GM21619 (cell line): ENCODE measurements at regions not wholly inside any gene's neighbourhood (a gene's known extent, or its start where the extent isn't known, plus 50 kb on each side); places are given as distances from the start of the nearest gene placed in this dataset.
A peak's percentile ranks its signal among the peaks of the same experiment; 100 is the strongest.
"Not testable (repeated sequence)": the region's sequence is repeated elsewhere in the genome, so short reads cannot be mapped to it uniquely, and the experiment has no call there.

Experiments used
- ATAC-seq: cut with Tn5 transposase; IDR thresholded peaks from one replicate; pipeline ENCODE4 v1.9.1; 2021; ENCODE audit not compliant: unreplicated experiment

DNA sequence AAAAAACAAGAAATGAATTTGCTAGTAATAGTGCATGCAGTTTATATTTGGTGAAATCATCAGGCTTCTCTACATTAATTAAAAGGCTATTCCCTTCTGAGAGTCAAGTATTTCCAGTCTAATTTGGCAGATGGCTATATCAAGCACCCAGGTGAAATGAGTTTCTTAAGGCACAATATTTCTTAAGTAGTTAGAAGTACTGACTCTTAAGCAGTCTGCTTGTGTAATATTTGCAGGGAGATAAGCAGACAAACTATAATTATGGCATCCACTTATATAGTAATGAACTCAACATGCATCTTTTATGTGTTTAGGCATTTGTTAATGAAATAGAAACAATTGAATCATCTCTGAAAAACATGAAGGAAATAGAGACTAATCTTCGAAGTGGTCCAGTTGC is 189.2 kb downstream of the UTRN start:
- no peak for ATAC-seq

DNA sequence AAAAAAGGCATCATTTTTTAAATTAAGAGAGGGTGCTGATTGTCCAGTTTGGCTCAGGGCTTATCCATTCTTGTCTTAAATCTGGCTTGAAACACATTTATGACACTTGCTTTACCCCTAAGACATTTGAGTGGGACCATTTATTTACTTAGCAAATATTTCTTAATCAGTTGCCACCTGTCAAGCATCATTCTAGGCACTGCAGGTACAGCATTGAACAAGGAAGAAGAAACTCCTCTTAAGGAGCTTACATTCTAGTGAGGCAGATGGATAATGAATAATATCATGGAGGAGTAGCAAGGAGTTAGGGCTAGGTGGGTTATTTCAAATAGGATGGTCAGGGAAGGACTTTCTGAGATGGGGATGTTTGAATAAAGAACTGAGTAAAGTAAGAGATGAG is 189.8 kb downstream of the UTRN start:
- ATAC-seq, result no peak

DNA sequence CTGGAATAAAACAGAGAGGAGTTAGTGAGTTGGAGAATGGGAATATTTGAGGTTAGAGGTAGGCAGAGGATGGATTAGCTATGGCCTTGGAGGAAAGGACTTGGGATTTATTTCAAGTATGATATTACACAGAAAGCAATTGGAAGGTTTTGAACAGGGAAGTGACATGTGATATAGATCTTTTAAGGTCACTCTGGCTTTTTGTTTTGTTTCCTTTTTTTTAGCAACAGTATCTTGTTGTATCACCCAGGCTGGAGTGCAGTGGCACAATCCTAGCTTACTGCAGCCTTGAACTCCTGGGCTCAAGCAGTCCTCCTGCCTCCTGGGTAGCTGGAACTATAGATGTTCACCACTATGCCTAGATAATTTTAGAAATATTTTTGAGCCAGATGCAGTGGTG is 190.3 kb downstream of the UTRN start:
- no peak for ATAC-seq

DNA sequence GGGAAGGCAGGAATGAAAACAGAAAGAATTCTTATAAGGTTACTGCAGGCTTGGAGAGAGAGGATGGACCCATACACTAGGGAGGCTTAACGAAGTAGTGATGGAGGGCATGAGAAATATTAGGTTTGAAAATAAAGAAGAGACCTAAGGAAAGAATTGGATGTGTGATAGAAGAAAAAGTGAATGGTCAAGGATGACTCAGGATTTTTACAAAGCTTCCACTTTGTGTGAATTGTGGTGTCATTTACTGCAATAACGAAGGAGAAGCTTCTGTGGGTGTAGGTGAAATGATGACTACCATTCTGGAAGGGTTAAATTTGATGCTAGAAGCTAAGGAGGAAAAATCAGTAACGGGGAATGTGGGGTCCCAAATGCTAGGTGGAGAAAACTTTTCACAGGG is 191.2 kb downstream of the UTRN start:
- no peak for ATAC-seq

DNA sequence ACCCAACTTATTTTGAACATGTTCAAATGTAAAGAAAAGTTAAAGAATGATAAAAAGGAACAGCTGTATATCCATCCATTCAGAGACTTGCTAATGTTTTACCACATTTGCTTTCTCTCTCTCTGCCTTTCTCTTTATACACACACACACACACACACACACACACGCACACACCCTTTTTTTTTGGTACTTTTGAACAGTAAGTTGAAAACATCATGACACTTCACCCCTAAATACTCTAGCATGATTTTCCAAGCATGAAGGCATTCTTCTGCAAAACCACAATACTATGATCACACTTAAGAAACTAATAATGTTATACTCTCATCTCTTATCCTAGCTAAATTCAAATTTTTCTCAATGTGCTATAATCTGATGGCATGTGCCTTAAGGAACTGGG is 192.3 kb downstream of the UTRN start:
- no peak for ATAC-seq

DNA sequence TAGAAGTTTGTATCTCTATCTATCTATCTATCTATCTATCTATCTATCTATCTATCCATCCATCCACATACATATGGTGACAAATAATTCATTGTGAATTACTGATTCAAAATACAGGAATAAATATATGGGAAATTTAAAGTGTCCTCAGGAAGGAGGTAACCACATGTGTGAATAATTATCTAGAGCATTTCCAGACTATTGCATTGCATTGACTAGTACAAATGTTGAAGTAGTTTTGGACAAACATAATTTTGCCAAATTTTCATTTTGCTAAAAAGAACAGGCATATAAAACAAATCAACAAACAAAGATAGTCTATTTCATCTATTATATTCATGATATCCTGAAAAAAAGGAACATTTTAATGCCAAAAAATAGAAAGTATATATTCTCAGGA is 192.7 kb downstream of the UTRN start:
- ATAC-seq, result no peak

DNA sequence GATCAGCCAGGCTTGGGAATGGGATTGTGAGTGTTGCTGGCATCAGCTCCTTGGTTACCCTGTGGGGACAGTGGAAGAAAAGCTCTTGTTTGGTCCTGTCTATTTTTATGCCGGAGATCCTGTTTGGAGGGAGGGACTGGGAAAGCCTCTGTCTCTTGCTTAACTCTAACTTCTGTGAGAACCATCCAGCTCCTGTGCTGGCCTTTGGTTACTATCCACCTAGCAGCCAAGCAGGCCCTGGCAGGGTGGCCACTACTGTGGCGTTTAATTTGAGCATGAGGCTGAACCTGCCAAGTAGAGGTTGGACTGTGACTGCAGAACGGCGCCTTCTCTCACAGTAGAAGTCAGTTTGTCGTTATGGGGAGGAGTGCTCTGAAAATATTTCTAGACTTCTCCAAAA is 193.3 kb downstream of the UTRN start:
- ATAC-seq, result no peak

DNA sequence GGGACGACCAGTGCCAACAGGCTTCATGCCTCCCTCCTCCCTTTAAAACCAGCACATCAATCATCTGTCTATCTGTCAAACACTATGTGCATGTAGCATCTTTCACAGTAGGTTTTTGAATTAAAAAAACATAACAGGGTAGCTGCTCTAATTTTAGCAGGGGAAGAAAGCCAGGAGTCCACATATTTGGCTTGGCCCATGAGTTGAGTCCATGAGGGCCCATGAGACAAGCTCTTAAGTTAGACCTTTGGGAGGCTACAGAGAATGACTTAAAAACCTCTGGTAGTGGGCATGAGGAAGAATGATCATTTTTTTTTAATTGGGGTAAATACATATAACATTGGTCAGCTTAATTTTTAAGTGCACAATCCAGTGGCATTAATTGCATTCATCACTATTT is 194.9 kb downstream of the UTRN start:
- no peak for ATAC-seq

DNA sequence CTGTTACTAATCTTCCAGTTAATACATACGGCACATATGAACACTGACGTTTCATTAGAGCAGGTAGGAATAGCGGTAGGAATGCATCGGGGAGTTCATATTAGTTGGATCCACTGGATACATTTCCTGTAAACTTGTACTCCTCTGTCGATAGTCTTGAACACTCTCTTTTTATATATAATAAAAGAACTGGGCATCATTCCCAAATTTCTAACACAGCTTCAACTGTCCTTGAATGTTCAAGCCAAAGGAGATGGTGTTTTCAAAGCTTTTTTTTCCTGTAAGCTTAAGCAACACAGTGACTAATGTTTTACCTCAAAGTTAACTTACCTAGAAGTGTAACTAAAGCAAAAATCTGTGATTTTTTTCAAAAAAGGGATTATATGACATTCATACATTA is 195.3 kb downstream of the UTRN start:
- ATAC-seq, result no peak

DNA sequence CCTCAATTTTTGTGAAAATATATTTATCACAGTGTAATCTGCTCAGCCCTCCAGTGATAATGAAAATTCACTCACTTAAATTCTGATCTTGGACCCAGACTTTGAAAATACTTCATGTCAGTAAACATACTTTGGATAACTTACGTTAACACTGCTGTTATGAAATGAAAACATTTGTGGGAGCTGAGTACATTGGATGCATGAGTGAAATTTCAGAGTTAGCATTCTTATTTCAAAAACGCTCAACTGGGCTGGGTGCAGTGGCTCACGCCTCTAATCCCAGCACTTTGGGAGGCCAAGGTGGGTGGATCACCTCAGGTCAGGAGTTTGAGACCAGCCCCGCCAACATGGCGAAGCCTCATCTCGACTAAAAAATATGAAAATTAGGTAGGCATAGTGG is 196.4 kb downstream of the UTRN start:
- ATAC-seq, result no peak

DNA sequence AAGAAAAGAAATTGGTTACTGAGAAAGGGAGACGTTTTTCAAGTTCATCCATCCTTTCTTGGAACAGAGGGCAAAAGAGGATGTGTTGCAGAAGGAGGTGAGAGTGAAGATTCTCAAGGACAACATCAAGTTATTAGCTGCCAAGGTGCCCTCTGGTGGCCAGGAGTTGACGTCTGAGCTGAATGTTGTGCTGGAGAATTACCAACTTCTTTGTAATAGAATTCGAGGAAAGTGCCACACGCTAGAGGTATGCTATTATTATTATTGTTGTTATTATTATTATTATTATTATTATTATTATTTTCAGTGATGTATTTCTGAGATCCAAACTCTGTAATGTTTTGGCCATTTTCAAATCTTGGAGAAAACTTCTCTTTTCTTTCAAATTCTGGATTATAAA is 197.0 kb downstream of the UTRN start:
- ATAC-seq, result peak; percentile 83

DNA sequence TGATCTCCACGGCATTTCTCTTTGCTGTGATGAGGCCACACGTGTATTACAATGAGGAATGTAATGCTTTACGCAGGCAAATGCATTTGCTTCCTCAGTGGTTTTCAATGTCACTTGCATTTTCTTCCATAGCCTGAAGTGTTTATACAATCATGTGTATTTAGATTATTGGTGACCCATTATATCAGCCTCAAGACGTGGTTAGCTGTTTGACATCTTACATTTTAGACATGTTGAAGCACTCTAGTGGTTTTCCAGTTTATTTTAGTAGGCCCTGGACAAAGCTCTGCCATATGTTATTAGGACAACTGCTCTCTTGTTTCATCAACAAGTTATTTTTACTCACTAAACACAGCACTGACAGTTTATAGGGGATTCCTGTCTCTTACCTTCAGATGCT is 200.4 kb downstream of the UTRN start:
- ATAC-seq, result no peak

DNA sequence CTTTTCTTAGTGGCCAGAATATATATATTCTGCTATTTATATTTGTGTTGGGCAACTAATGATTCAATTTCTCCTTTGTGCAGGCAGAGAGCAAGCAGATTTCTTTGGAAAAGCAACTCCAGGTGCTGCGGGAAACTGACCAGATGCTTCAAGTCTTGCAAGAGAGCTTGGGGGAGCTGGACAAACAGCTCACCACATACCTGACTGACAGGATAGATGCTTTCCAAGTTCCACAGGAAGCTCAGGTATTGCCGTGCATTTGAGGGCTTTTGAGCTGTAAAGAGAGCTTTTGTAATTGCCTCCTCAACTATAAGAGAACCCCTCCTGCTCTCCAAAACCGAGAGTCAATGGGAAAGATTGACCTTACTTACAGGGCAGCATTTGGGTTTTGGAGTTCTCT is 203.5 kb downstream of the UTRN start:
- no peak for ATAC-seq

DNA sequence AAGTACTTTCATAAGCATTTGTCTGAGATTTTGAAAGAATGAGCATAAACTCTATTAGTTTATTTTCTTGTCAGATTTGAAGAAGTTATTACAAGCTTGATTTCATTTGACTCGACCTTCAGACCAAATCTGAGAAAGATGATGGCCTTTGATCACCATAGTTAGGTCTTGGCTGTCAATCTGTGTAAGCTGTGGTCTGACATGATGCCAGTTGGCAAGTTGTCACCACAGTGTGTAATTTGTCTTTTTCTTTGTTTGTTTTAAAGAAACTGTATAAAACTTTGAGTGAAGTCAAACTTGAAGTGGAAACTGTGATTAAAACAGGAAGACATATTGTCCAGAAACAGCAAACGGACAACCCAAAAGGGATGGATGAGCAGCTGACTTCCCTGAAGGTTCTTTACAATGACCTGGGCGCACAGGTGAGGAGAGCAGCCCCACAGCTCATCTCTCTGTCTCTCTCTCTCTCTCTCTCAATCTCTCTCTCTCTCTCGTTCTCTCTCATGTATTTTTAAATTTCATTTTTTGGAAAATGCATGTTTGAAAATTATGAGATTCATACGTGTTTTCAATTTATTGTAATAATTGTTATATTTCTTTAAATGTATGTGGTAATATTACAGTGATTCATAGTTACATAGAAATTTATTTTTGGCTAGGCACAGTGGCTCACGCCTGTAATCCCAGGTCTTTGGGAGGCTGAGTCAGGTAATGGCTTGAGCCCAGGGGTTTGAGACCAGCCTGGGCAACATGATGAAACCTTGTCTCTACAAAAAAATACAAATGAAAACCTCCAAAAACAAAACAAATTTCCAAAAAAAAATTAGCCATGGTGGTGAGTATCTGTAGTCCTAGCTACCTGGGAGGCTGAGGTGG is 208.1 kb downstream of the UTRN start:
- ATAC-seq, result no peak

DNA sequence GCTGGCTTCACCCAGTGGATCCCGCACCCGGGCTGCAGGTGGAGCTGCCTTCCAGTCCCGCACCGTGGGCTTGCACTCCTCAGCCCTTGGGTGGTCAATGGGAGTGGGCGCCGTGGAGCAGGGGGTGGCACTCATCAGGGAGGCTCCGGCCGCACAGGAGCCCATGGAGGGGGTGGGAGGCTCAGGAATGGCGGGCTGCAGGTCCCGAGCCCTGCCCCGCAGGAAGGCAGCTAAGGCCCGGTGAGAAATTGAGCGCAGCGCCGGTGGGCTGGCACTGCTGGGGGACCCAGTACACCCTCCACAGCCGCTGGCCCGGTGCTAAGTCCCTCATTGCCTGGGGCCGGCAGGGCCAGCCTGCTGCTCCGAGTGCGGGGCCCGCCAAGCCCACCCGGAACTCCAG is 209.9 kb downstream of the UTRN start:
- not testable (repeated sequence) for ATAC-seq

DNA sequence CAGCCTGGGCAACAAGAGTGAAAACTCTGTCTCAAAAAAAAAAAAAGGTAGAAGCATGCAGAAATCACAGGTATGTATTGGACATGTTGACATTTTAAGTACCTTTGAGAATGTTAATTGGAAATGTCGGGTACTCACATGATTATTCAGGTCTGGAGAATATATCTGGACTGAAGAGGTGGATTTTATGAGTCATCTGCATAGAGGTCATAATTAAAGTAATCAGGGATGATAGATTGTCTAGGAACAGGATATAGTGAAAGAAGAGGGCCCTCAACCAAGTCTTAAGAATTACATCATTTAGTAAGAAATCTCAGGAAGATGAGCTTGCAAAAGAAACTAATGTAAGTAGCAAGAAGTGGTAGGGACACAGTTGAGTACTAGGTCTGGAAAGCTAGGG is 212.5 kb downstream of the UTRN start:
- ATAC-seq, result no peak

DNA sequence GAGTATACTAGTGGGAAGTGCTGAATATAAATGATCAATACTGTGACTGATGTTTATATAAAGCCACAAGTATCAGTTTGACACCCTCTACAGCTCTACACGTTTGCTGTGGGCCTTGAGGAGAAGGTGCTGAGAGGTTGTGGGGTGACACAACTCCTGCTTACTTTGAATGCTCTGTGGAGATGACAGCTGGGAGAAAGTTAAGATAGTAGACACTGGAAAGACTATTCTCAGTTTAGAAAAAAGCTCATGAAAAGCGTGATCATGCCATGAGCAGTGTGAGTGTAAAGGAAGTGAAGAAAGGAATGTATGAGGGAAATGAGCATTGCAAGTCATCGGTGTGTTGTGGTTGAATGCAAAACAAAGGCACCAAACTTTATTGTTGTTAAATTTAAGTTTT is 215.8 kb downstream of the UTRN start:
- no peak for ATAC-seq

DNA sequence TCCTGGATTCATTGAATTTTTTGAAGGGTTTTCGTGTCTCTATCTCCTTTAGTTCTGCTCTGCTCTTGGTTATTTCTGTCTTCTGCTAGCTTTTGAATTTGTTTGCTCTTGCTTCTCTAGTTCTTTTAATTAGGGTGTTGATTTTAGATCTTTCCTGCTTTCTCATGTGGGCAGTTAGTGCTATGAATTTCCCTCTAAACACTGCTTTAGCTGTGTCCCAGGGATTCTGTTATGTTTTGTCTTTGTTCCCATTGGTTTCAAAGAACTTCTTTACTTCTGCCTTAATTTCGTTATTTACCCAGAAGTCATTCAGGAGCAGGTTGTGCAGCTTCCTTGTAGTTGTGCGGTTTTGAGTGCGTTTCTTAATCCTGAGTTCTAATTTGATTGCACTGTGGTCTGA is 220.1 kb downstream of the UTRN start:
- ATAC-seq, result not testable (repeated sequence)

DNA sequence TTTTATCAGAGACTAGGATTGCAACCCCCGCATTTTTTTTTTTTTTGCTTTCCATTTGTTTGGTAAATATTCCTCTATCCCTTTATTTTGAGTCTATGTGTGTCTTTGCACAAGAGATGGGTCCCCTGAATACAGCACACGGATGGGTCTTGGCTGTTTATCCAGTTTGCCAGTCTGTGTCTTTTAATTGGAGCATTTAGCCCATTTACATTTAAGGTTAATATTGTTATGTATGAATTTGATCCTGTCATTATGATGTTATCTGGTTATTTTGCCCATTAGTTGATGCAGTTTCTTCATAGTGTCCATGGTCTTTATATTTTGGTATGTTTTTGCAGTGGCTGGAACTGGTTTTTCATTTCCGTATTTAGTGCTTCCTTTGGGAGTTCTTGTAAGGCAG is 220.9 kb downstream of the UTRN start:
- ATAC-seq, result not testable (repeated sequence)

DNA sequence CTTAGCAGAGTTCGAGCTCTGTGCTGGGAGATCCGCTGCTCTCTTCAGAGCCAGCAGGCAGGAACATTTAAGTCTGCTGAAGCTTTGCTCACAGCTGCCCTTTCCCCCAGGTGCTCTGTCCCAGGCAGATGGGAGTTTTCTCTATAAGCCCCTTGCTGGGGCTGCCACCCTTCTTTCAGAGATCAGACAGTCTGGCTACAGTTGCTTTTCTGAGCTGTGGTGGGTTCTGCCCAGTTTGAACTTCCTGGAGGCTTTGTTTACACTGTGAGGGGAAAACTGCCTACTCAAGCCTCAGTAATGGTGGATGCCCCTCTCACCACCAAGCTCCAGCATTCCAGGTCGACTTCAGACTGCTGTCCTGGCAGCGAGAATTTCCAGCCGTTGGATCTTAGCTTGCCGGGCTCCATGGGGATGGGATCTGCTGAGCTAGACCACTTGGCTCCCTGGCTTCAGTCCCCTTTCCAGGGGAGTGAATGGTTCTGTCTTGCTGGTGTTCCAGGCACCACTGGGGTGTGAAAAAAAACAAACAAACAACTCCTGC is 222.7 kb downstream of the UTRN start:
- ATAC-seq, result not testable (repeated sequence)

DNA sequence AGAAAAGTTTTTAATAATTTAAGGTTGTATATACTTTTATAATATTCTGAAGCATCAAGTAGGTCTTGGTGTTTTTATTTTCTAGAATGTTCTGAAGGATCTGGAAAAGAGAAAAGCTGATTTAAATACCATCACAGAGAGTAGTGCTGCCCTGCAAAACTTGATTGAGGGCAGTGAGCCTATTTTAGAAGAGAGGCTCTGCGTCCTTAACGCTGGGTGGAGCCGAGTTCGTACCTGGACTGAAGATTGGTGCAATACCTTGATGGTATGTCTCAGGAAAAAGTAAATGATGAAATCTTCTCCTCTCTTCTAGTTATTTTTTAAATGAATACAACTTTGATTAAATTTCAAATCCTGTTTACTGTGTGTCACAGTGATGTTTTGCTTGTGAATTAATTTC is 225.7 kb downstream of the UTRN start:
- ATAC-seq, result no peak

DNA sequence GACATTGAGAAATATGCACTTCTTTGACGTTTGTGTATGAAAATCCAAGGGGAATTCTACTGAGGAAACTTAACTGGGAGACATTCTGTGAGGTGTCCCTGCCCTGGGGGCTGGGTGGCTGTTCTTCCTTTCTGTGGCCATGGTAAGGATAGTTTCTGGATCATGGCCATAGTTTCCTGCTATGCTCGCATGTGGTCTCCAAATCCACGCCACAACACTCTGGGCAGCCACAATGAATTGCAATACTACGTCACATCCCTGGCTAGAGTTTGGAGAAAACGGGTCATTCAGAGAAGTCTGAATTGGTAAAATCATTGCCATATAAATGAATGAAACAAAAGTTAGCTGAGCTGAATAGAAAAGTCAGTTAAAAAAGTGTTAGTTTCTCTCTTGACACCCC is 230.6 kb downstream of the UTRN start:
- no peak for ATAC-seq

DNA sequence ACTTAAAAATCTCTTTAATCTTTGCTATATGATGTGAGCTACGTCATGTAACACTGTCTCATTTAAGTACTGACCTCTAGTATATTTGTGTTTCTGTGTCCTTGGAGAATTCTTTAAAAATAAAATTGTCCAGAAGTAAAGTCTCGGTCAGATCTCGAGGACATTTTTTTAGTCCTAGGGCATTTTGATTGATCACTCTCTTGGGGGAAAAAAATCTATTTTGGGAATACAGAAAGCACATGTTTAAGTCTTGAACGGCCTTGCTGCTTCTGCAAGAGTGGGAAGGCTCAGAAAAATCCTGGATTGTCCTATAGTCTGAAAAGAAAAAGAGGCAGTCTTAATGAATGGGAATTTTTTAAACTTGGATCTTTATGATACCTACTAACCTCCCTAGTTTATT is 234.3 kb downstream of the UTRN start:
- ATAC-seq, result no peak
